B cell (primary cell): ENCODE measurements at regions not wholly inside any gene's neighbourhood (a gene's known extent, or its start where the extent isn't known, plus 50 kb on each side); places are given as distances from the start of the nearest gene placed in this dataset.

ENCODE experiments used
- ATAC-seq: fragments of 200-7000 bp; cut with Tn5 transposase; one replicate; pipeline ENCODE4 v1.10.0; 2021; ENCODE audit warnings: low read depth, mild to moderate bottlenecking, moderate number of reproducible peaks, moderate library complexity
- CTCF ChIA-PET: fragments of 350-600 bp; sonication (Branson Sonifier 250); formaldehyde crosslinking; loops from one replicate; lab custom pipeline; 2021; ENCODE audit warnings: antibody characterized with exemption, inconsistent platforms; lab: Charles Lee
- POLR2A ChIA-PET: fragments of 350-600 bp; sonication (Branson Sonifier 250); formaldehyde crosslinking; loops from one replicate; lab custom pipeline; 2021; ENCODE audit warnings: antibody characterized with exemption; lab: Charles Lee
- DNase-seq: peaks from one replicate; pipeline ENCODE4 v3.0.0; 2013
- H2AFZ ChIP-seq: 2 replicates; pipeline ENCODE4 v1.6.1; 2012; ENCODE audit warnings: mild to moderate bottlenecking, low read depth, low read length; ENCODE audit not compliant: insufficient read depth, poor library complexity, severe bottlenecking
- H3K27ac ChIP-seq, 2 donors: 1 replicate in 1 of 2; 2 replicates in 1 of 2; pipeline ENCODE4 v1.5.1; 2012 to 2013; ENCODE audit warnings: low read length in 2 of 2, mild to moderate bottlenecking in 2 of 2, moderate library complexity in 1 of 2
- H3K27me3 ChIP-seq, 4 experiments: fragments of 200-600 bp in 1 of 4; sonication (generic) in 1 of 4; replicated peaks in 1 of 4; 1 replicate in 2 of 4; 2 replicates in 2 of 4; pipeline versions ENCODE4 v1.6.1 to v1.7.0; 2013 to 2016; ENCODE audit warnings: low read length in 3 of 4, mild to moderate bottlenecking in 2 of 4, mixed read lengths in 1 of 4, moderate library complexity in 1 of 4; ENCODE audit not compliant: insufficient read depth in 4 of 4, control insufficient read depth in 3 of 4; ENCODE audit errors: control extremely low read depth in 1 of 4
- H3K36me3 ChIP-seq, 2 experiments: replicated peaks in 1 of 2; 1 replicate in 1 of 2; 2 replicates in 1 of 2; pipeline versions ENCODE4 v1.6.1 to v1.7.1; 2013; ENCODE audit warnings: low read length in 1 of 2; ENCODE audit not compliant: insufficient read depth in 2 of 2, control insufficient read depth in 1 of 2; ENCODE audit errors: control extremely low read depth in 1 of 2, extremely low read depth in 1 of 2
- H3K4me1 ChIP-seq, 2 donors: fragments of 200-600 bp in 1 of 2; sonication (generic) in 1 of 2; 1 replicate in 1 of 2; 2 replicates in 1 of 2; pipeline versions ENCODE4 v1.5.1 to v1.6.1; 2013 to 2017; ENCODE audit warnings: low read length in 2 of 2; ENCODE audit not compliant: control insufficient read depth in 2 of 2, insufficient read depth in 2 of 2
- H3K4me2 ChIP-seq: replicated peaks from 2 replicates; pipeline ENCODE3; 2012; ENCODE audit warnings: mild to moderate bottlenecking, low read depth, low read length; ENCODE audit not compliant: poor library complexity, severe bottlenecking
- H3K4me3 ChIP-seq, 5 experiments: fragments of 200-600 bp in 1 of 5; sonication (generic) in 1 of 5; 1 replicate in 3 of 5; 2 replicates in 2 of 5; pipeline versions ENCODE4 v1.5.1 to v1.7.0; 2011 to 2016; ENCODE audit warnings: low read length in 4 of 5, mild to moderate bottlenecking in 4 of 5, low read depth in 2 of 5, control low read depth in 1 of 5, moderate library complexity in 1 of 5; ENCODE audit not compliant: insufficient read depth in 1 of 5; ENCODE audit errors: control extremely low read depth in 1 of 5, extremely low read depth in 1 of 5
- H3K79me2 ChIP-seq: fragments of 200-600 bp; sonication (generic); one replicate; pipeline ENCODE4 v1.6.0; 2016; ENCODE audit warnings: low read length; ENCODE audit not compliant: control insufficient read depth, insufficient read depth
- H3K9ac ChIP-seq: fragments of 200-600 bp; sonication (generic); 2 replicates; pipeline ENCODE4 v1.6.1; 2017; ENCODE audit warnings: mild to moderate bottlenecking, low read length, moderate library complexity
- H3K9me3 ChIP-seq, 3 donors: one replicate each; pipeline versions ENCODE4 v1.6.1 to v1.7.1; 2013; ENCODE audit warnings: low read length in 2 of 3; ENCODE audit not compliant: control insufficient read depth in 2 of 3, insufficient read depth in 1 of 3; ENCODE audit errors: control extremely low read depth in 1 of 3
- H4K20me1 ChIP-seq: 2 replicates; pipeline ENCODE4 v1.6.0; 2012; ENCODE audit warnings: mild to moderate bottlenecking, low read length; ENCODE audit not compliant: insufficient read depth, control insufficient read depth, poor library complexity, severe bottlenecking
- H3K27ac Mint-ChIP-seq: one replicate; pipeline ENCODE4 v1.8.0; 2021; ENCODE audit warnings: mixed read lengths
- H3K27me3 Mint-ChIP-seq: one replicate; pipeline ENCODE4 v1.8.0; 2021; ENCODE audit warnings: mixed read lengths
- H3K4me1 Mint-ChIP-seq: one replicate; pipeline ENCODE4 v1.8.0; 2021; ENCODE audit warnings: mixed read lengths
- H3K4me3 Mint-ChIP-seq: one replicate; pipeline ENCODE4 v1.8.0; 2021; ENCODE audit warnings: mixed read lengths
- H3K9me3 Mint-ChIP-seq: one replicate; pipeline ENCODE4 v1.8.0; 2022; ENCODE audit warnings: mixed read lengths; ENCODE audit not compliant: insufficient read depth
- EZH2 ChIP-seq: IDR thresholded peaks from 2 replicates; pipeline ENCODE4 v1.6.1; 2012; ENCODE audit warnings: borderline replicate concordance, low read depth, mild to moderate bottlenecking, moderate library complexity, low read length; ENCODE audit not compliant: insufficient read depth, poor library complexity, severe bottlenecking
- WGBS: methylation state at CpG from one replicate; pipeline ENCODE4 v1.1.5; 2013; ENCODE audit warnings: missing lambda C conversion rate; ENCODE audit not compliant: insufficient coverage; 5-methylcytosine and 5-hydroxymethylcytosine counted together
- intact Hi-C: fragments of 100-400 bp; cut with micrococcal nuclease; formaldehyde crosslinking; loops from one replicate; pipeline ENCODE4 v1.10.0; 2022
- TF ChIP-seq, protein P1 (sequence below): fragments of 200-600 bp; IDR thresholded peaks from one replicate; pipeline ENCODE4 v1.8.0; 2022; ENCODE audit warnings: antibody characterized with exemption, mild to moderate bottlenecking

DNA sequence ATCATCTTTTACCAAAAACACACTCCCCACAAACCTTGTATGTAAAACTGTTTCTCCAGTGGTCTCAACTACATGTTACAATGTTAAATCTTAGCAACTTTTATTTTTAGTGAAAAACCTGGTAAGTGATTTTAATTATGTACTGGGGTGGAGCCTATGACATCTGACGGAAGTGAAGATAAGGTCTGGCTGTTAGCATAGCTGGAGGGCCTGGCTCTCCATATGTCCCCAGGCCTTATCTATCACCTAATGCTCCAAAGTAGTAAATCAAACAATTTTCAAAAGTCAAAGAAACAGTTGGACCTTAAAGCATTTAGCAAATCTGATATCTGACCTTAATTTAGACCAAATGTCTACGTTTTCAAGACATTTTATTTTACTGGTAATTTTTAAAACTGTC is 173.6 kb upstream of the SMAD3 start:
- H3K27me3 Mint-ChIP-seq: peaks cover 13% of the 10 kb centered on the region
- H3K9ac ChIP-seq: no peak overlapping the region
- no peak for ATAC-seq
- TF ChIP-seq, protein P1, sequence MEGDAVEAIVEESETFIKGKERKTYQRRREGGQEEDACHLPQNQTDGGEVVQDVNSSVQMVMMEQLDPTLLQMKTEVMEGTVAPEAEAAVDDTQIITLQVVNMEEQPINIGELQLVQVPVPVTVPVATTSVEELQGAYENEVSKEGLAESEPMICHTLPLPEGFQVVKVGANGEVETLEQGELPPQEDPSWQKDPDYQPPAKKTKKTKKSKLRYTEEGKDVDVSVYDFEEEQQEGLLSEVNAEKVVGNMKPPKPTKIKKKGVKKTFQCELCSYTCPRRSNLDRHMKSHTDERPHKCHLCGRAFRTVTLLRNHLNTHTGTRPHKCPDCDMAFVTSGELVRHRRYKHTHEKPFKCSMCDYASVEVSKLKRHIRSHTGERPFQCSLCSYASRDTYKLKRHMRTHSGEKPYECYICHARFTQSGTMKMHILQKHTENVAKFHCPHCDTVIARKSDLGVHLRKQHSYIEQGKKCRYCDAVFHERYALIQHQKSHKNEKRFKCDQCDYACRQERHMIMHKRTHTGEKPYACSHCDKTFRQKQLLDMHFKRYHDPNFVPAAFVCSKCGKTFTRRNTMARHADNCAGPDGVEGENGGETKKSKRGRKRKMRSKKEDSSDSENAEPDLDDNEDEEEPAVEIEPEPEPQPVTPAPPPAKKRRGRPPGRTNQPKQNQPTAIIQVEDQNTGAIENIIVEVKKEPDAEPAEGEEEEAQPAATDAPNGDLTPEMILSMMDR: no peak
- TF ChIP-seq EZH2: no peak
- no peaks in the 10 kb centered on the region for H4K20me1 ChIP-seq
- no peak overlapping the region for H3K4me3 Mint-ChIP-seq
- H3K9me3 Mint-ChIP-seq: no peaks in the 10 kb centered on the region
- no peak overlapping the region for H3K27ac Mint-ChIP-seq
- H3K4me1 Mint-ChIP-seq: peaks cover 7% of the 10 kb centered on the region
- ChIA-PET CTCF (no interaction called here), POLR2A (no interaction called here)
- H2AFZ ChIP-seq: no peak overlapping the region
- no peaks in the 10 kb centered on the region for H3K27me3 ChIP-seq
- H3K79me2 ChIP-seq: no peaks in the 10 kb centered on the region
- H3K4me2 ChIP-seq: no peak overlapping the region
- peaks cover 6 to 15% (median 11%) of the 10 kb centered on the region in 3 donors for H3K9me3 ChIP-seq
- no peak overlapping the region for H3K4me3 ChIP-seq
- WGBS: no CpG with 5 or more reads among the region's 2 CpGs
- no peaks in the 10 kb centered on the region for H3K36me3 ChIP-seq
- no peak overlapping the region for H3K27ac ChIP-seq
- H3K4me1 ChIP-seq: peaks cover 0 to 2% of the 10 kb centered on the region in 2 donors
- intact Hi-C loops: no loop called here
- DNase-seq: no peak

DNA sequence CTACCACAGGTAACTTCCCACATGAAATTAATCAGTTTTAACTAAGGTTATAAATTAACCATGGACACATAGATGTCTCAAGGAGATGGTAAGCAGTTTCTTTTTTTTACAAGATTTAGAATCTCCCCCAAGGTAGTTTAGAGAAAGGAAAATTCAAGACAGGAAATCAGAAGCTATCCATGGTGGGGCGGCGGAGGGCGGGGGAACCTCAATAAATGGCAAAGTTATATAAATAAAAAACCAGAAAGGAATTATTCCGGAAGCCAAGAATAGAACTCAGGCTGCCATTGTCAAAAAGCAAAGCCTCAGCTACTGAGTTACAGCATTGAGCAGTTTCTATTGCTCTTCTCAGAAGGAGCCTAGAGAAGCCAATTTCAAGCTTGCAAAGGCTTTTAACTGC is 172.1 kb upstream of the SMAD3 start:
- POLR2A ChIA-PET: no interaction called here
- DNase-seq (no peak), ATAC-seq (no peak)
- no peaks in the 10 kb centered on the region for H4K20me1 ChIP-seq
- CTCF ChIA-PET: no interaction called here
- no peaks in the 10 kb centered on the region for H3K27me3 ChIP-seq
- intact Hi-C loops: no loop called here
- Mint-ChIP-seq H3K4me1 (peaks cover 11% of the 10 kb centered on the region), H3K4me3 (no peak overlapping the region), H3K27me3 (peaks cover 13% of the 10 kb centered on the region), H3K9me3 (no peaks in the 10 kb centered on the region), H3K27ac (no peak overlapping the region)
- peaks cover 6 to 11% (median 11%) of the 10 kb centered on the region in 3 donors for H3K9me3 ChIP-seq
- no peak overlapping the region for H3K9ac ChIP-seq
- 0% methylated on average over 1 of the region's 4 CpGs for WGBS
- H3K36me3 ChIP-seq: no peaks in the 10 kb centered on the region
- H3K27ac ChIP-seq: no peak overlapping the region
- H3K4me2 ChIP-seq: no peak overlapping the region
- no peak overlapping the region for H3K4me3 ChIP-seq
- H3K79me2 ChIP-seq: no peaks in the 10 kb centered on the region
- no peak overlapping the region for H2AFZ ChIP-seq
- H3K4me1 ChIP-seq: peaks cover 8 to 11% of the 10 kb centered on the region in 2 donors
- TF ChIP-seq, protein P1: no peak
